ENCODE measurements at regions not wholly inside any gene's neighbourhood (a gene's known extent, or its start where the extent isn't known, plus 50 kb on each side); places are given as distances from the start of the nearest gene placed in this dataset.

DNA sequence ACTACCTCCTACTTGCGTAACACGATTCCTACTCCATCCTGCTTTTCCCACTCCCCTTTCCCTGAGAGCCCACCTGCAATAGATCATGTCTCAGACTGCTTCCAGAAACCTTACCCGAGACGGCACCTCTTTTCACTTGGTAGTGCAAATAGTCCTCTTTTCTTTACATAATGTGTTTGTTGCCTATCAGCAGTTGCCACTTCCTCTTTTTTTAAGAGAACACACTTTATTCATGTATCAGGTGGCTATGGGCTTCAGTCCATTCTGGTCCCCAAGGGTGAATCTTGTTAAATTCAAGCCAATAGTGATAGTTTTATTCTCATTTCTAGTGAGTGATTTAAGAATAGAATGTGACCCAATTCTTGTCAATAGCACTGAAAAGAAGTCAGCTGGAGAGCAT, 57.7 kb upstream of the FERMT1 start:
- DNase-seq: no peak

- no peak for DNase-seq
Observed at GRCh38 chr20:6178537-6178936, 55.7 kb upstream of the FERMT1 start.

GRCh38 chr20:6173481-6173880, 50.7 kb upstream of the FERMT1 start:
- no peak for DNase-seq

All from CD4-positive, alpha-beta T cell treated with Interleukin-21 for 1 hour (primary cell).